OCI-LY3 (cell line): ENCODE measurements at regions not wholly inside any gene's neighbourhood (a gene's known extent, or its start where the extent isn't known, plus 50 kb on each side); places are given as distances from the start of the nearest gene placed in this dataset.

Source experiments
- EZH2phosphoT487 ChIP-seq: fragments of 200-600 bp; shearing (Covaris generic); IDR thresholded peaks from 2 replicates; pipeline ENCODE4 v1.6.1; 2018; ENCODE audit warnings: antibody characterized with exemption, mixed run types, low read depth
- TF ChIP-seq, protein P1 (sequence below): fragments of 200-600, 300-600 bp; sonication (generic); IDR thresholded peaks from 2 replicates; pipeline ENCODE4 v1.5.1; 2014; ENCODE audit warnings: antibody characterized with exemption, low read length, low read depth

DNA sequence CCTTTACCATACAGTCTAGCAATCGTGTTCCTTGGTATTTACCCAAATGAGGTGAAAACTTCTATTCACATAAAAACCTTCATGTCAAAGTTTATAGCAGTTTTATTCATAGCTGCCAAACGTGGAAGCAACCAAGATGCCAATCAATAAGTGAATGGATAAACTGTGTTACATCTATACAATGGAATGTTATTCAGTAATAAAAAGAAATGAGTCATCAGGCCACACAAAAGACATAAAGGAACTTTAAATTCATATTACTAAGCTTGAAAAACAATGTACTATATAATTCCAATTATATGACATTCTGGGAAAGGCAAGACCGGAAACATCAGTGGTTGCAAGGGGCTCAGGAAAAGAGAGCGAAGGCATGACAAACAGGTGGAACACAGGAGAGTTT lies 679.9 kb downstream of the ISL1 start:
- TF ChIP-seq, protein P1, sequence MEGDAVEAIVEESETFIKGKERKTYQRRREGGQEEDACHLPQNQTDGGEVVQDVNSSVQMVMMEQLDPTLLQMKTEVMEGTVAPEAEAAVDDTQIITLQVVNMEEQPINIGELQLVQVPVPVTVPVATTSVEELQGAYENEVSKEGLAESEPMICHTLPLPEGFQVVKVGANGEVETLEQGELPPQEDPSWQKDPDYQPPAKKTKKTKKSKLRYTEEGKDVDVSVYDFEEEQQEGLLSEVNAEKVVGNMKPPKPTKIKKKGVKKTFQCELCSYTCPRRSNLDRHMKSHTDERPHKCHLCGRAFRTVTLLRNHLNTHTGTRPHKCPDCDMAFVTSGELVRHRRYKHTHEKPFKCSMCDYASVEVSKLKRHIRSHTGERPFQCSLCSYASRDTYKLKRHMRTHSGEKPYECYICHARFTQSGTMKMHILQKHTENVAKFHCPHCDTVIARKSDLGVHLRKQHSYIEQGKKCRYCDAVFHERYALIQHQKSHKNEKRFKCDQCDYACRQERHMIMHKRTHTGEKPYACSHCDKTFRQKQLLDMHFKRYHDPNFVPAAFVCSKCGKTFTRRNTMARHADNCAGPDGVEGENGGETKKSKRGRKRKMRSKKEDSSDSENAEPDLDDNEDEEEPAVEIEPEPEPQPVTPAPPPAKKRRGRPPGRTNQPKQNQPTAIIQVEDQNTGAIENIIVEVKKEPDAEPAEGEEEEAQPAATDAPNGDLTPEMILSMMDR = no peak
- TF ChIP-seq EZH2phosphoT487 = no peak
